ENCODE measurements at regions not wholly inside any gene's neighbourhood (a gene's known extent, or its start where the extent isn't known, plus 50 kb on each side); places are given as distances from the start of the nearest gene placed in this dataset.

GRCh38 chr5:124404796-124405195 is 341.6 kb downstream of the ZNF608 start:
- Histone ChIP-seq H3K27me3 (ENCODE audit: insufficient read depth, low read length) (no peaks in the 10 kb centered on the region), H3K9me3 (ENCODE audit: low read depth, low read length) (no peaks in the 10 kb centered on the region), H3K4me1 (ENCODE audit: insufficient read depth, low read length) (no peaks in the 10 kb centered on the region), H3K4me3 (ENCODE audit: low read length) (no peak overlapping the region)

DNA sequence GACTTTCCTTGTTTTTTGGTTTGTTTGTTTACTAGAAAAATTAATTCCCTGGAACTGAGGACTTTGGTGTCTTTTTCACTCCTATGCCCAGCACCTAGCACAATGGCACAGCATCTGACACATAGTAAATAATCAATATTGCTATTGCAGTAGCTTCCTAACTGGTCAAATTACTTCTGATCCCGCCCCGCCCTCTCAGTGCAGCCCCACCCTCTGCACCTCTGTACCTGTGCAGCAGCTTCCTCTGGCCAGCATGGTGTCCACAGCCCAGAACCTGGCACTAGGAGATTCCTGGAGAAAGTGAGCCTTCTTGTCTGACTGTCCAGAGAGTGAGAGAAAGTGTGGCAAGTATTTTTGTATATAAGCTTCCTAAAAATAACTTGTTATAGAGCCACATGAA is 343.2 kb downstream of the ZNF608 start:
- H3K4me3 ChIP-seq (ENCODE audit: low read length) = no peak overlapping the region
- H3K9me3 ChIP-seq (ENCODE audit: low read depth, low read length) = no peaks in the 10 kb centered on the region
- no peaks in the 10 kb centered on the region for H3K4me1 ChIP-seq (ENCODE audit: insufficient read depth, low read length)

GRCh38 chr5:124402144-124402581 is 344.3 kb downstream of the ZNF608 start:
- Histone ChIP-seq H3K4me1 (ENCODE audit: insufficient read depth, low read length) (no peaks in the 10 kb centered on the region), H3K27me3 (ENCODE audit: insufficient read depth, low read length) (no peaks in the 10 kb centered on the region), H3K9me3 (ENCODE audit: low read depth, low read length) (no peaks in the 10 kb centered on the region), H3K4me3 (ENCODE audit: low read length) (no peak overlapping the region)

More for the DNA sequence above, 343.2 kb downstream of the ZNF608 start:
- no peaks in the 10 kb centered on the region for H3K27me3 ChIP-seq (ENCODE audit: insufficient read depth, low read length)

GRCh38 chr5:124401476-124402143 is 344.8 kb downstream of the ZNF608 start:
- Histone ChIP-seq H3K4me3 (ENCODE audit: low read length) (no peak overlapping the region), H3K9me3 (ENCODE audit: low read depth, low read length) (no peaks in the 10 kb centered on the region), H3K27me3 (ENCODE audit: insufficient read depth, low read length) (no peaks in the 10 kb centered on the region), H3K4me1 (ENCODE audit: insufficient read depth, low read length) (no peaks in the 10 kb centered on the region)

- Histone ChIP-seq H3K4me1 (ENCODE audit: insufficient read depth, low read length) (no peaks in the 10 kb centered on the region), H3K27me3 (ENCODE audit: insufficient read depth, low read length) (no peaks in the 10 kb centered on the region), H3K4me3 (ENCODE audit: low read length) (no peak overlapping the region), H3K9me3 (ENCODE audit: low read depth, low read length) (no peaks in the 10 kb centered on the region)
These were observed 346.9 kb downstream of the ZNF608 start for GRCh38 chr5:124399426-124399961.

- H3K4me3 ChIP-seq (ENCODE audit: low read length) = no peak overlapping the region
- H3K4me1 ChIP-seq (ENCODE audit: insufficient read depth, low read length) = no peaks in the 10 kb centered on the region
- H3K27me3 ChIP-seq (ENCODE audit: insufficient read depth, low read length) = no peaks in the 10 kb centered on the region
- no peaks in the 10 kb centered on the region for H3K9me3 ChIP-seq (ENCODE audit: low read depth, low read length)
These were observed 348.0 kb downstream of the ZNF608 start for GRCh38 chr5:124398460-124398859.

DNA sequence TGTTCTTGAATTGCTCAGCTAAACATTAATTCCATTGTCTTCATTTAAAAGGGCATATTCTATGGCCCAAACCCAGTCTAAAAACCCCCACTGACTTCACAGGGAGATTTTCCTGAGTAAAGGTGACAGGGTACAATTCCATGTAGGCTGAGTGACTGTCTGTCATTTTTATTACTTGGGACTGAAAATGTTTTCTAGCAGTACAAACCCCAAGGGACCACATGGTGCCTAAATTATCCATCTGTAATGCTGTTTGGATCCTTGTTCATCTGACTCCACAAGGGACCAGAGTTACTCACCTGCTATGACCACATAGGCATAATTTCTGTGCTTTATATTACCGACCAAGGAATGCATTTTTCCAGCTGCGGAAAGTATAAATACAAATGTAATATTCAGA is 349.1 kb downstream of the ZNF608 start:
- no peaks in the 10 kb centered on the region for H3K27me3 ChIP-seq (ENCODE audit: insufficient read depth, low read length)
- no peaks in the 10 kb centered on the region for H3K4me1 ChIP-seq (ENCODE audit: insufficient read depth, low read length)
- no peak overlapping the region for H3K4me3 ChIP-seq (ENCODE audit: low read length)
- H3K9me3 ChIP-seq (ENCODE audit: low read depth, low read length) = no peaks in the 10 kb centered on the region

DNA sequence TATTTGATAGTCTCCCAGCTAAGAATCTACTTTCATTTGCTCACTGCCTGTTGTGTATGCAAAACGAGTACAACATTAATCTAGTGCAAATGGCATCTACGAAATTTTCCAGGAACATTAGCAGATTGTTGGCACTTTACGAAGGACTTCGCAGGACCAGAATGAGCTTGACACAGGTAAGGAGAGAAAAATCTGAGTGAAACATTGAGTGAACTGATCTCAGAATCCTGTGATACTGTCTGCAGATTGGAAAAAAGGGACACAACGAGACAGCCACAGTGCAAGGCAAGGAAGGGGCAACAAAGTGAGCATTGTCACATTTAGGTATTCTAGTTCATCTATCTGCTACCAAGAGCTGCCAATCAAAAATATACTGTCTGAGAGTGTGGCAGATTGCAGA is 350.5 kb downstream of the ZNF608 start:
- Histone ChIP-seq H3K27me3 (ENCODE audit: insufficient read depth, low read length) (no peaks in the 10 kb centered on the region), H3K4me3 (ENCODE audit: low read length) (no peak overlapping the region), H3K4me1 (ENCODE audit: insufficient read depth, low read length) (no peaks in the 10 kb centered on the region), H3K9me3 (ENCODE audit: low read depth, low read length) (no peaks in the 10 kb centered on the region)

DNA sequence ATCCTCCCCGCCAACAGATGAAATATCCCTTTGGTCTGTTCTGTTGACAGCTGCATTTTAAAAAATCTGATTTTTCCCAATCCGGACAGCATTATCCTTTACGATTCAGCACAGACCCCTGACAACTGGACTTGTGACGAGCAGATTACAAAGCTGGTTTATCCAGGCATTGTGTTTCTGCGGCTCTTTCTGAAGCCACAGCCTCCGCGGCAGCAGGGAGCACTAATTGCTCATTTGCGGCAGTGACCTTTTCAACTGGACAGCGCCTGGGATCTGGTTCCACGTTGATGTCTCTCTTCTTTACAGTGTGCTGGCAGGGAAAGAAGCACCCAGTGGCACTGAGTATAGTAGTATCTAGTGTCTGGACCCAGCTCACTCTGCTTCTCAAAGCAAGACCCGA is 351.2 kb downstream of the ZNF608 start:
- Histone ChIP-seq H3K9me3 (ENCODE audit: low read depth, low read length) (no peaks in the 10 kb centered on the region), H3K27me3 (ENCODE audit: insufficient read depth, low read length) (no peaks in the 10 kb centered on the region), H3K4me1 (ENCODE audit: insufficient read depth, low read length) (no peaks in the 10 kb centered on the region), H3K4me3 (ENCODE audit: low read length) (no peak overlapping the region)

DNA sequence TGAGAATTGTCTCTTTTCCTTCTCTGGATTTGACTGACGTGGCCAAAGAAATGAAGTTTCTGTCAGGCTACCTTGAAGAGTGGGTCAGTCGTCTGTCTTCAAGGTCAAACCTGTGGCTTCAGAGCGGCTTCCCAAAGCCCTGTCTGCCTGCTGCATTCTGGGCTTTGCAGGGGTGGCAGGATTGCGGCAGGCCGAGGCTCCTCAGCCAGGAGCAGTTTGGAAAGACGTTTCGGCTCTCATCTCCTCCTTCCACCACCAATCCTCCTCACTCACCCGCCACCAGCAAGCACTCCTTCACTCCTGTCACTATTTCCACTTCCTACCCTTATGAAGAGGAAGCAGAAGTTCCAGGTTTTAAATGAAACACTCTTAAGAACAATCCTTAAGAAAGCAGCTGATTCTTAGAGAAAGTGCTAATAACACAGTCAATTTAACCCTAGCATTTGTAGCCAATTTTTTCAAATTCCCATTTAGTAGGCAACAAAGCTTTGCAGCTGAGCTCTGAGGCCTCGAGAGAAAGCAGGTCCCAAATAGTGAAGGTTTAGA is 351.7 kb downstream of the ZNF608 start:
- no peaks in the 10 kb centered on the region for H3K27me3 ChIP-seq (ENCODE audit: insufficient read depth, low read length)
- H3K4me1 ChIP-seq (ENCODE audit: insufficient read depth, low read length) = no peaks in the 10 kb centered on the region
- H3K4me3 ChIP-seq (ENCODE audit: low read length) = no peak overlapping the region
- peaks cover 2% of the 10 kb centered on the region for H3K9me3 ChIP-seq (ENCODE audit: low read depth, low read length)

- Histone ChIP-seq H3K27me3 (ENCODE audit: insufficient read depth, low read length) (no peaks in the 10 kb centered on the region), H3K4me1 (ENCODE audit: insufficient read depth, low read length) (no peaks in the 10 kb centered on the region), H3K9me3 (ENCODE audit: low read depth, low read length) (peaks cover 6% of the 10 kb centered on the region), H3K4me3 (ENCODE audit: low read length) (no peak overlapping the region)
These were observed 352.7 kb downstream of the ZNF608 start for GRCh38 chr5:124393584-124394379.

DNA sequence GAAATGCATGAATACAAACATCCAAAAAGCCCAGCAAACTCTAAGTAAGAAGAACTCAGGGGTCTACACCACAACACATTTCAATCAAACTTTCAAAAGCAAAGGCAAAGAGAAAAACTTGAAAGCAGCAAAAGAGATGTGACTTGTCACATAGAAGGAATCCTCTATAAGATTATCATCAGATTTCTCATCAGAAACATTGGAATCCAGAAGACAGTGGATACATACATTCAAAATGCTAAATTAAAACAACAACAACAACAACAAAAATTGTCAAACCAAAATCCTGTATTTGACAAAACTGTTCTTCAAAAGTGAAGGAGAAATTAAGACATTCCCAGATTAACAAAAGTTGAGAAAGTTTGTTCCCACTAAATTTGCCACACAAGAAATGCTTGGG is 362.7 kb downstream of the ZNF608 start:
- H3K4me1 ChIP-seq (ENCODE audit: insufficient read depth, low read length) = no peaks in the 10 kb centered on the region
- H3K27me3 ChIP-seq (ENCODE audit: insufficient read depth, low read length) = no peaks in the 10 kb centered on the region
- H3K4me3 ChIP-seq (ENCODE audit: low read length) = no peak overlapping the region
- peaks cover 28% of the 10 kb centered on the region for H3K9me3 ChIP-seq (ENCODE audit: low read depth, low read length)

- H3K9me3 ChIP-seq (ENCODE audit: low read depth, low read length) = peaks cover 9% of the 10 kb centered on the region
- H3K27me3 ChIP-seq (ENCODE audit: insufficient read depth, low read length) = no peaks in the 10 kb centered on the region
- no peaks in the 10 kb centered on the region for H3K4me1 ChIP-seq (ENCODE audit: insufficient read depth, low read length)
- no peak overlapping the region for H3K4me3 ChIP-seq (ENCODE audit: low read length)
These were observed 369.1 kb downstream of the ZNF608 start for GRCh38 chr5:124377386-124377785.

- H3K9me3 ChIP-seq (ENCODE audit: low read depth, low read length) = no peaks in the 10 kb centered on the region
- H3K27me3 ChIP-seq (ENCODE audit: insufficient read depth, low read length) = no peaks in the 10 kb centered on the region
- no peaks in the 10 kb centered on the region for H3K4me1 ChIP-seq (ENCODE audit: insufficient read depth, low read length)
- H3K4me3 ChIP-seq (ENCODE audit: low read length) = no peak overlapping the region
These were observed 372.6 kb downstream of the ZNF608 start for GRCh38 chr5:124373883-124374282.

DNA sequence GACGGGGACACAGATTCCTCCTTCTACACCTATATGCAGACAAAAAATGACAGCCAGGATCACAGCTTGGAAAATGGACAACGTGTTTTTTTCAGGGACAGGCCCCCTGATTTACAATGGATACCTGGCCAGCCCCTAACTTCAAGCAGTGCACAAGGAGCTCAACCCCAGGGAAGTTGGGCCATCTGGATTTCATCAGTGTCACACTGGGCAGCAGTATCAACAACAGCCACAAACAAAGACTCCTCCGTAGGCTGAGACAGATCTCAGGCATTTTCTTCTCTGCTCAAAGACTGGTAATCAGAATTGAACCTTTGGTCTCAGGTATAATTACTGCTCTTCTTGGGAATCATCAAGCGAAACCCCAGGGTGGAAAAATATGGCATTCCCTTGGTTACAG is 374.0 kb downstream of the ZNF608 start:
- H3K27me3 ChIP-seq (ENCODE audit: insufficient read depth, low read length) = no peaks in the 10 kb centered on the region
- no peaks in the 10 kb centered on the region for H3K4me1 ChIP-seq (ENCODE audit: insufficient read depth, low read length)
- H3K4me3 ChIP-seq (ENCODE audit: low read length) = no peak overlapping the region
- H3K9me3 ChIP-seq (ENCODE audit: low read depth, low read length) = no peaks in the 10 kb centered on the region

All from mononuclear cell (primary cell).